ENCODE measurements at regions not wholly inside any gene's neighbourhood (a gene's known extent, or its start where the extent isn't known, plus 50 kb on each side); places are given as distances from the start of the nearest gene placed in this dataset.
"Not testable (repeated sequence)": the region's sequence is repeated elsewhere in the genome, so short reads cannot be mapped to it uniquely, and the experiment has no call there.

- DNase-seq, result no peak
Measured at GRCh38 chr1:121443001-121443540, 258.3 kb downstream of the SRGAP2C start.

- DNase-seq, result no peak
Measured at GRCh38 chr1:121444096-121444495, 259.3 kb downstream of the SRGAP2C start.

DNA sequence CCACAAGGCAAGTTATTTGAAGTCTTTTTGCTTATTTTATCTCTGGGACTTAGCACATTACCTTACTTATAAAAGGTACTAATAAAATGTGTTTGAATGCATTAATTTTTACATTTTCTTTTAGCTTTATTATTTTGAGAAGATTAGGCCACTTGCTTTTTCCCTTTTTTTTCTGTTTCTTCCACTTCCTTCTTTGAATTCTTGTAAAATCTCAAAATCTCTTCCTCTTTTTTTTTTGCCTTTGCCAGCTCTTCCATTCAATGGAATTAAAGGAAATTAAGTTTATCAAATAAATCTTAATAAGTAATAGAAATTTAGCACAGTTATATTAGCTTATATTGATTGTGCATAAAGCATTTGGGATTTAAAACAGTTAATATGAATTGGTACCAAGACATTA lies 260.9 kb downstream of the SRGAP2C start:
- DNase-seq, result no peak

GRCh38 chr1:121447280-121447923 lies 262.6 kb downstream of the SRGAP2C start:
- not testable (repeated sequence) for DNase-seq

- DNase-seq, result not testable (repeated sequence)
Measured at GRCh38 chr1:121448064-121448463, 263.3 kb downstream of the SRGAP2C start.

DNA sequence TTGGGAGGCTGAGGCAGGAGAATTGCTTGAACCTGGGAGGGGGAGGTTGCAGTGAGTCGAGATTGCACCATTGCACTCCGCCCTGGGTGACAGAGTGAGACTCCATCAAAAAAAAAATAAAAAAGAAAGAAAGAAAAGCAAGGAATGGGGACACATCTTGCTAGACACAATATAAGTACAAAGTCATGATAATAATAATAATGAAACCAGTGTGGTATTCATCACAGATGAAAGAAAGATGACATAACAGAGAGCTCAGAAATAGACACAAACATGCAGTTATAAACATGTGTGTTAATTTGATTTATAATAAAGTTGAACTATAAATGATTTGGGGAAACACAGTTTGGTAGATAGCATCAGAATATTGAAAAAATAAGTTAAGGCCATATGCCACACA lies 264.1 kb downstream of the SRGAP2C start:
- DNase-seq, result no peak

GRCh38 chr1:121452484-121452883 lies 267.7 kb downstream of the SRGAP2C start:
- DNase-seq, result no peak

GRCh38 chr1:121458291-121459048 lies 273.7 kb downstream of the SRGAP2C start:
- DNase-seq, result no peak

GRCh38 chr1:121459235-121459634 lies 274.5 kb downstream of the SRGAP2C start:
- DNase-seq, result no peak

DNA sequence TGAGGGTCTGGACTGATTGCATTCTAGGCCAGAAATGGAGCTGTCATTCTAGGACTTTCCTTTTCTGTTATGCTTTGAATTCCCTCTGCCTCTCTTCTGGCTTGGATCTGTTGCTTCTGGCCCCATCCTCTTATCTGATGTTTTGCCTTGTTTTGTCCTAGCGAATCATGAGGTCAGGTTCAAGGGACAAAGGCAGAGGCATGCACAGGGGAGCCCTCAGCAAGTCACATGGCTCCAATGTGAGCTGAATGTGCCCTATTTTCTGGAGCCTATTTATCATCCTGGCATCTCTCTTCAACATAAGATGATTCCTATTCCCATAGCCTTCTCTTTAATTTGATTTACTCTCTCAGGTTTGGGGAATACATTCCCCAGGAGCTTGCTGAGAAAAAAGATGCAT lies 284.6 kb downstream of the SRGAP2C start:
- not testable (repeated sequence) for DNase-seq

GRCh38 chr1:121470401-121470800 lies 285.6 kb downstream of the SRGAP2C start:
- DNase-seq, result not testable (repeated sequence)

DNA sequence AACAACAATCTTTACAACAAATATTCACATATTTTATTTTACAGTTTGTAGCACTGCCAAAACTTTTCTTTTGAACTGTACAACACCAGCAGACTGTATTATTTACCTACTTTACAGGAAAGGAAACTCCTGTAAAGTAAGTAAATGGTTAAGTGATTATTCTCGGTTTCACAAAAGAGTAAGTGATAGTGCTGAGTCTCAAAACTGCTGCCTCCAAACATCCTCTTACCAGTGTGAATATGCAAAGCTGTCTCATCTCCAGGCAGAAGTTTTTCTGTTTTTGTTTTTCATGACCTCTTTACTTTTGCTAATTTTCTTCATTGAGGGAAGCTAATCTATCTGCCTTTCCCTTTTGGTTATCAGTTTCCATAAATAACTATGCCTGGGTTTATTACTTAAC lies 286.7 kb downstream of the SRGAP2C start:
- no peak for DNase-seq

DNA sequence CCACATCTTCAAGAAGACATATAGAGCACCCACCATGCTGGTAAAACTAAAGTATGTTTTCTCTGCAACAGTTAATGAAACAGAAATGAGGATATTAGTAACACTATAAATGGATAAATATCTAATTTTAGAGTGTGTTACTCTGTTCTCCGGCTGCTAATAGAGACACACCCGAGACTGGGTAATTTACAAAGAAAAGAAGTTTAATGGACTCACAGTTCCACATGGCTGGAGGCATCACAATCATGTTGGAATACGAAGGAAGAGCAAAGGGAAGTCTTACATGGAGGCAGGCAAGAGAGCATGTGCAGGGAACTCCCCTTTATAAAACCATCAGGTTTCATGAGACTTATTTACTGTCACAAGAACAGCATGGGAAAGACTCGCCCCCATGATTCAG lies 287.2 kb downstream of the SRGAP2C start:
- no peak for DNase-seq

GRCh38 chr1:121483234-121483633 lies 298.5 kb downstream of the SRGAP2C start:
- DNase-seq, result no peak

- no peak for DNase-seq
Measured at GRCh38 chr1:121483961-121484424, 299.2 kb downstream of the SRGAP2C start.

DNA sequence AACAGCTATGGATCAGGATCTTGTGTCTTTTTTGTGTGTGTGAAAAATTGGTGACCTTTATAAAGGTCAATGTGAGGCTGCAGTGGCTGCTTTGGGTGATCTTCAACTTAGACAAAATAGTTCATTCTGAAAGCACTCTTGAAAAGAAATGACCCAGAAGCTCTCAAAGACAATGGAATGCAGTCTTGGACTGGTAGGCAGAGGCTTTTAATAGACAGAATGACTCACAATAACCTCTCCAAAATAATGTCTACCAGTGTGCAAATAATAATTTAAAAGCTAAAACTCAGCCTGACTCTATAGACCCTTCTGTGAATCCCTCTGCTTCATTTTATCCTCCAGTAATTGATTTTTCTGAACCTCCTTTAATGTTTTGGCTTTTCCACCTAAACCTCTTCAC lies 310.0 kb downstream of the SRGAP2C start:
- DNase-seq, result not testable (repeated sequence)

- DNase-seq, result not testable (repeated sequence)
Measured at GRCh38 chr1:121511455-121511854, 326.7 kb downstream of the SRGAP2C start.

DNA sequence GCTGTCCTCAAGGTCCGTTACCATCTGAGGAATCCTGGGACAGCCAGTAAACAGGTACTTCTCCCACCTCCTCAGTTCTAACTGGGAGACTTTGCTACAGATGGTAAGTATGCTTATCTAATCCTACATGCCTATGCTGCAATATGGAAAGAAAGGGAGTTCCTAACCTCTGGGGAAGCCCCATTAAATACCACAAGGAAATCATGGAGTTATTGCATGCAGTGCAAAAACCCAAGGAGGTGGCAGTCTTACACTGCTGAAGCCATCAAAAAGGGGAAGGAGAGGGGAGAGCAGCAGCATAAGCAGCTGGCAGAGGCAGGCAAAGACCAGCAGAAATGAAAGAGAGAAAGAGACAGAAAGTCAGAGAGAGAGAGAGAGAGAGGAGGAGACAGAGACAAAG lies 327.1 kb downstream of the SRGAP2C start:
- DNase-seq, result not testable (repeated sequence)

- DNase-seq, result no peak
Measured at GRCh38 chr1:121515235-121515634, 330.5 kb downstream of the SRGAP2C start.

GRCh38 chr1:121516234-121516967 lies 331.6 kb downstream of the SRGAP2C start:
- DNase-seq, result no peak

GRCh38 chr1:121517586-121518230 lies 332.9 kb downstream of the SRGAP2C start:
- no peak for DNase-seq

DNA sequence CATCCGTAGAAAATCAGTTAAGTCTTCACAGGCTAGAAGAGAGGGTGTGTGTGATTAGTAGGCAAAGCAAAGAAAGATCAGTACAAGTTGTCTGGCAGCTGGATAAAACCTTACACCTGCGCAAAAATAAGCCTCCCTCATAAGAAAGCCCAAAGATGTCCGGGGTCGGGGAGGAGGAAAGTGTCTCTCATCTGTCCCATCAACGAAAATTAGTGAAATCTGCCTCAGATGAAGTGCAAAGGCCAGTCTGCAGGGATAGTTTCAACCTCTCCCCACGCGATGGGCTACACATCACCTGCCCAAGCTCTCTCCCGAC lies 333.9 kb downstream of the SRGAP2C start:
- no peak for DNase-seq
